Sciatic nerve (tissue), 2 donors: ENCODE measurements at regions not wholly inside any gene's neighbourhood (a gene's known extent, or its start where the extent isn't known, plus 50 kb on each side); places are given as distances from the start of the nearest gene placed in this dataset.
"Not testable (repeated sequence)": the region's sequence is repeated elsewhere in the genome, so short reads cannot be mapped to it uniquely, and the experiment has no call there.

ENCODE experiments used
- ATAC-seq: fragments of 200-7000 bp; cut with Tn5 transposase; one replicate; pipeline ENCODE4 v1.9.1; 2020; ENCODE audit warnings: mild to moderate bottlenecking, moderate library complexity
- DNase-seq: peaks from one replicate; pipeline ENCODE4 v3.0.0-alpha.2; 2020; ENCODE audit warnings: low spot score
- intact Hi-C: fragments of 100-400 bp; cut with DNase I; formaldehyde crosslinking; loops from one replicate; pipeline ENCODE4 v1.14.2; 2022
- donor health status: DM: no; HTN: no; CAD: no.
- donor health status: DM: no; HTN: no; CAD: no.

DNA sequence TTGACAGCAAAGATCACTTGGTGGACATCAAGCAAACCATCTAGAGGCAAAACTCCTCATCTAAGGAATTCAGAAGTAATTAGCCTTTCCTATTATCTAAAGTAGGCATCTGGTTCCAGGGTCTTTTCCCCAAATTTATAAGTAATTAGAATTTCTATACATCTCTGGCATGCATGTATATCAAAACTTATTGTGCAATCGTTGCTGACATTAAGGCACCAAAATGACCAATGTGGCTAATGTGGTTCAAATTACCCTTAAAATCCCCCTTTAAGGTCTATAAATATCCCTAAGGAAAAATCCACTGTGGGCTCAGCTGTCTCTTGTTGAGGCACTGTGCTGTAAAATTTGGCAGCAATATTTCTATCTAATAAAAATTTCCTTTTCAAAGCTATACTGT is 695.9 kb upstream of the LRRTM4 start:
- ATAC-seq: no peak
- intact Hi-C loops: no loop called here

DNA sequence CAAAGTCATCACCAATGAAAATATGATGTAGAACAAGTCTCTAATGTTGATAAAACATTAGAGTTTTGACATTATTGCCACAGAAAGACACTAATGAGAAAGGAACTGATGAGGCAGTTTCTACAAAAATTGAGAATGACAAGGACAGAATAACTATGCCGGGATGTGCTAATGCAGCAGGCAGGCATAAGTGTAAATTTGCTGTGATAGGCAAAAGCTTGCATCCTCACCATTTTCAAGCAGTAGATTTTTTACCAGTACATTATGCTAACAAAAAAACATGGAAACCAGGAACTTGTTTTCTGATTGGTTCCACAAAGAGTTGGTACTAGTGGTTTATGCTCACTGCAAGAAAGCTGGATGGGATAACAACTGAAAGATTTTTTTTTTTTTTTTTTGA is 715.5 kb upstream of the LRRTM4 start:
- DNase-seq (no peak), ATAC-seq (no peak)
- intact Hi-C loops: no loop called here

More for the DNA sequence above, 695.9 kb upstream of the LRRTM4 start:
- DNase-seq: no peak

DNA sequence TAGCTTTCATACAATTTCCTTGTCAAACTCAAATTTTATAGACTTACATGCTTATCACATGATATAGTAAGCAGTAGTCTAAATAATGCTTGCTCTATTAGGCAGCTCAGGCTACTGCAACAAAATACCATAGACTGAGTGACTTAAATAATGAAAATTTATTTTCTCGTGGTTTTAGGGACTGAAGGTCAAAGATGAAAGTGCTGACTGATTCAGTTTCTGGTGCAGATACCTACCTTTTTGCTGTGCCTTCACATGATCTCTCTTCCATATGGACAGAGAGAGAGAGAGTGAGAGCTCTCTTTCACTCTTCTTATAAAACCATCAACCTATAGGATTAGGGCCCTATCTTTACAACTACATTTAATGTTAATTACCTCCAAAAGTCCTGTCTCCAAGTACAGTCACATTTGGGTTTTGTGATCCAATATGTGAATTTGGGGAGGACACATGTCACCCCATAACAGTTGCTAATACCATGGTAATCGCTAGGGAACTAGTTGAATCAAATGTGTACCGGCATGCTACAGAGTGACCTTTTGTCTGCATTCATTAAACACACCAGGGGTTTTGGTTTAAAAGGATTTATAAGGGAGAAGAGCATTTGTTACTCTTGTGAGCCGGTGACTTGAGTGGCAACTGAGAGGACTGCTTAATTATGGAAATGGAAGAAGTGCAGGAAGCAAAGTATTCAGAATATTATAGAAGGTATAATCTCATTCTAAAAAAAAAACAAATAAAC is 723.4 kb upstream of the LRRTM4 start:
- DNase-seq: no peak
- intact Hi-C loops: no loop called here
- no peak for ATAC-seq

DNA sequence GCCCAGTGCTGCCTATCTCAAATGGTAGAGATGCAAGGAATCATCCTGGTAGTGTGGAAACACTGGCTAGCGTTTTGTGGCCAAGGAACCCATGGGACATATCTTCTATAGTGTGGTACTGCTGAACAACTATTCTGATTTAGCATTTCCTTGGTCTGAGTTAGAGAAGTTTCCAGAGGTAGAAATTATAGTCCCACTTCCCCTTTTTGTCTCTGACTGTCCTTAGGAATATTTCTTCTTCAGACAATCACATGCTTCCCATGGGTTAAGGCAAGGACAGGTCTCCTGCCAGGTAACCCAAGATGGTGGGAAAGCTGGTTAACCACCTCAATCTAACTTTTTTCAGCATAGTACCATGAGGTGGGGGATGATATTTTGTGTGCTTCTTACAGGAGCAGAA is 729.5 kb upstream of the LRRTM4 start:
- DNase-seq: no peak
- intact Hi-C loops: no loop called here
- ATAC-seq: no peak

DNA sequence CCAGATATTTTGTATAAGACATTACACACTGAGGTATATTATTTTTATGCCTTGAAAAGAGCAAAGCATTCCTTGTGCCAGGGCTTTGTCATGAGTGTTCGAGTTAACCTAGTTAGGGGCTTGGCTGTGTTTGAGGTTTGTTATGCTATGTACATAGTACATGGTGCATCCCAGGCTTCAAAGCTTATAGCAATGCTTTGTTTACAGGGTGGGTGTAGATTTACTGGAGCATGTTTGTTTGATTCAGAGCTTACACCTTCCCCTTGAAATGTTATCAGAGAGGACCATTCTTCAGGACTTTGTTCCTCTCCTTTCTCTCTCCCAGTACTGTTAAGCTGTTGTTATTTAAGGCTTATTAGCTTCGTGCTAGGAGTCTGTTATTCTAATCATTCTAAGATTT is 738.7 kb upstream of the LRRTM4 start:
- DNase-seq (no peak), ATAC-seq (no peak)
- intact Hi-C loops: no loop called here

DNA sequence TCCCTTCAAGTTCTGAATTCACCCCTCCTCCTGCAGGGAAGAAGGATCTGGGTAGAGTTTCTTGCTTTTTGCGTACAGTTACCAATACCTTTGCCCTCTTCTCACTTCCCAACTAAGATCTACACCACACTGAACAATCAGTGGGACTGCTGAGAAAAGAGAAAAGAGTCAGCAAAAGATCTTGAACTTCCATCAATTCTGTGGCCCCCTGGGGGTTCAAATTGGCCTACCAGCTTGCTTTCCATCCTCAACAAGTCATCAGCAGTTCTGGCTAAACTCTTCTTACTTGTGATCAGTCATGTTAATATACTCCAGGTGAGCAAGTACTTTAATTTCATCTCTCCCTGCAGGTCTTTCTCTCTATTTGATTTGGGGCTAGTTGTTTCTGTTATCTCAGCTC is 739.3 kb upstream of the LRRTM4 start:
- ATAC-seq: no peak
- intact Hi-C loops: no loop called here
- DNase-seq: no peak

DNA sequence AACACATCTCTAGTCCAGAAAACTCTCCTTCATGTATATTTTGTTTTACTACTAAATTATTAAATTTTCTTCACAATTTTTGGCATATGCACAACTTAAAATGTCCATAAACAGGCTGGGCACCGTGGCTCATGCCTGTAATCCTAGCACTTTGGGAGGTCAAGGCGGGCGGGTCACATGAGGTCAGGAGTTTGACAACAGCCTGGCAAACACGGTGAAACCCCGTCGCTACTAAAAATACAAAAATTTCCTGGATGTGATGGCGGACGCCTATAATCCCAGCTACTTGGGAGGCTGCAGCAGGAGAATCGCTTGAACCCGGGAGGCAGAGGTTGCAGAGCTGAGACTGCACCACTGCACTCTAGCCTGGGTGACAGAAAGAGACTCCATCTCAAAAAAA is 739.9 kb upstream of the LRRTM4 start:
- DNase-seq, ATAC-seq, intact Hi-C loops: not testable (repeated sequence)

DNA sequence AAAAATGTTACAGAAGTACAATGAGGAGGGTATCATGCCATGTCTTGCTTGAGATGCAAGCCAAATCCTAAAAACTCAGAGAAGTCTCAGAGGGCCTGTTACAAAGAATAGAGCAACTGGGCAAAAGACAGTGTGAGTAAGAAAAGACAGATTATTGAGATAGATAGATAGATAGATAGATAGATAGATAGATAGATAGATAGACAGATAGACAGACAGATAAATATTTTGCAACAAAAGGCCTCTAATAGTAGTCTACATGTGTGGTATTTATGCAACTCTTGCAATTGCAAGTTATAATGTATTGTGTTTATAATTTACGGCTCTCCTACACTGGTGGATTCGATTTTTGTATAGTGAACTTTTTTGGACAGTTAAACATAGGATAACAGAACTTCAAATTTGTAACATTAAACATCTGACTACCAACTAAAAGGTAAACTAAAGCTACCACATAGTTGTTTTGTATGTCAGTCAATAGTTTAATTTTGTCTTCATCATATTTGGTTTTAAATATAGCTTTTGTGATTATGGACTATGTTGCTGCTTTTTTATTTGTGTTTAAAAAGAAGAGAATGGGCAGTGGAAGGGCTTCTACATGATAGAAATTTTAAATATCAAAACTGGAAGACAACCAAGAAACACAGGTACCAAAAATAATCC is 740.7 kb upstream of the LRRTM4 start:
- ATAC-seq (no peak), DNase-seq (no peak)
- intact Hi-C loops: no loop called here

DNA sequence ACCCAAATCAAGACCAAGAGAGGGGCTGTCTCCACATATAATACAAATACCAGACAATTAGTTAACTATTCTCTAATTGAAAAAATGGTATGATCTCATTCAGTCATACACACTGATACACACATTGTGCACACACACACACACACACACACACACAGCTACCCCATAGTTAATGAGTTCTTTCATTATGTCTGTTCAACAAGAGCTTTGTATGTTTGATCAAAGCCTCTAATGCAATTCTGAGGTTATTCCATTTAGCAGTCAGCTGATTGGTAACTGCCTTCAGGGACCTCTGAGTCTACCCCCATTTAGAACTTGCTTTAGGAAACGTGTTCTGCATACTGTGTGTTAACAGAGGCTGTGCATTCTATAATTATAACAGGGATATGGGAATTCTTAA is 741.4 kb upstream of the LRRTM4 start:
- DNase-seq (no peak), ATAC-seq (no peak)
- intact Hi-C loops: no loop called here

DNA sequence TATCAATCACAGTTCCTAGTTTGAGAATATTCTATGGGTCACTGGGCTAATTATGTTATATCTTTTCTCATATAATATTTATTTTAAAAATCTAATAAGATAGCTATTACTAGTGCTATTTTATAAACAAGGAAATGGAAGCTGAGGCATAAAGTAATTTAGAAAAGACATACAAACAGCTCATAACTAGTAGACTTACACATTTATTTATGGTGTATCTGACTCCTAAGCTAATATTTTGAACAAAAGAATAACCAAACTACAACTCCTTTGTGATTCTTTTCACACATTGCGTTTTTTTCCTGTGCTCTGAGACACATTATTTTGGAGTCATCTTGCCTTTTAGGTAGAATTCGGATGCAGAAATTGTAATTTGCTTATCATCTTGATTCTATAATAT is 742.0 kb upstream of the LRRTM4 start:
- intact Hi-C loops: no loop called here
- ATAC-seq: no peak
- DNase-seq: no peak

DNA sequence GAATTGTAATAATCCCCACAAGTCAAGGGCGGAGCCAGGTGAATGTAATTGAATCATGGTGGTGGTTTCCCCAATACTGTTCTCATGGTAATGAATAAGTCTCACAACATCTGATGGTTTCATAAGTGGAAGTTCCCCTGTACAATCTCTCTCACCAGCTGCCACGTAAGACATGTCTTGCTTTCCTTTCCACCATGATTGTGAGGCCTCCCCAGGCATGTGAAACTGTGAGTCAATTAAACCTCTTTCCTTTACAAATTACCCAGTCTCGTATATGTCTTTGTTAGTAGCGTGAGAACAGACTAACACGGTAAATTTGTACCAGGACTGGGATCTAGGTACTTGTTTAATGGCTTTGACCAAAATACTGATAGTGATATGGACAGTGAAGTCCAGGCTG is 744.3 kb upstream of the REG3G start:
- intact Hi-C loops: no loop called here
- ATAC-seq (no peak), DNase-seq (no peak)

DNA sequence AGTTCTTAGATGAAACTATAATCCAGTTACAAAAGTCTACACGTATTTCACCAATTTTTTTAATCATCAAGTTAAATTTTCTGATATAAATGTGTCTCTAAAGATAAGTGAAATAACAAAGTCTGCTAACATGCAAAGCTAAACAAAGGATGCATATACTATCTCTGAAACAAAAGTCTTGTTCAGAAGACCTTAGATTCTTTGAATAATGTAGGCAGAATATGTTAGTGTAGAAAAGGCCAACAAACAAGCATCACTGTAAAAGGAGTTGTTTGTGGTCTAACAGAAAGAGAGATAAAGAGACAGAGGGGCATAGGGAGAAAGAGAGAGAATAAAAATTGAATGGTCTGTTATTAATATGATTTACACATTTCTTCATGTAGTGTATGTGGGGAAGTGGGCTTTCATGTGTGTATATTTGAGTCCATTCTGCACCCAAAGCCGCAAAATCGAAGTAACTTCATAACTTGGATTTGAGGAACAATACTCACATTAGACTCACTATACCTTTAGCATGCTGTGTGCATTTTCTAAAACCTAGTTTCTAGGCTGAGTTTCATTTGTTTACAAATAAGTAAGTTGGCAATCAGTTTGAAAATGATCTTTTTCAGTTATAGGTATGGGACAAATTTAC is 734.8 kb upstream of the REG3G start:
- no peak for DNase-seq
- intact Hi-C loops: no loop called here
- ATAC-seq: no peak

DNA sequence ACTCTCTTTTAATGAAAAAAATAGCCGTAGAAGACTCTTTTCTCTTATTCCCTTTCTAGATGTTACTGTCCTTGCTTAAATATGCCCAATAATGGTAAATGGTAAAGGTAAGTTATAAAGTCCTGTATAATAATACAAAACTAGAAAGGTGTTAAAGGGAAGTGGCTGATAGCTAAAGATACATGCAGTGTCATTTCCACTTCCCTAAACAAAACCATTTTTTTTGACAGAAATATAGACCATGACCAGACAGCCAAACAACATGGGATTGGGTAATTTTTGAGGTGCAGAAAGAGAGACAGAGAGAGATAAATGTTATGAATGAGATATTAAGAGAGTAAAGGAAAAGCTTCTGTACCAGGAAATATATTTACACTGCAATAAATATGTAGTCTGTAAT is 731.7 kb upstream of the REG3G start:
- DNase-seq (no peak), ATAC-seq (no peak)
- intact Hi-C loops: no loop called here

DNA sequence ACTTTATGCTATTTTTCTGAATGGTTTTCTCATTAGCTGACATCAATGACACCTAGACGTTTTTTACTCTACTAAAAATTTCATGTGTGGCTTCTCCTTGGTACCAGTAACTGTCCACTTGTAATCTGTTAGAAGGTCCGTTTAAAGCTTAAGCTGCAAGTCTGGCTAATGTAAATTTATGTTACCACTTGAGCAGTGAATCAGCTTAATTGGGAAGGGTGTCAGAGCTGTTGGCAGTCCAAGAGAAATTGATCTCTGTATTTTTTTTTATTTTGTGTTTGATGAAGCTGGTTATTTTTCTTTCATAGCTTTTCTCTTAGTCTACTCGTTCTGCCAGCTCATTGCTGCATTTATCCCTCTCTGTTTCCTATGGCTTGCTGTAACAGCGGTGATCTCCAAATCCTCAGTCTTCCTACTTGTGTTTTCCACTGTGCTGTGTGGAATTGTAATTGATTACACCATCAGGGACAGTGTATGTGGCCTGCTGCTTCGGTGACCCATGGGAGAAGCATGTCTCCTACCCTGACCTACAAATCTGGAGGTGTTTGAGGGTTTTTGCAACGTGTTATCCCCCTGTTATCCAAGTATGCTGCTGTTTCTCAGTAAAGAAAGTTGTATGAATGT is 724.2 kb upstream of the REG3G start:
- ATAC-seq (no peak), DNase-seq (no peak)
- intact Hi-C loops: no loop called here

DNA sequence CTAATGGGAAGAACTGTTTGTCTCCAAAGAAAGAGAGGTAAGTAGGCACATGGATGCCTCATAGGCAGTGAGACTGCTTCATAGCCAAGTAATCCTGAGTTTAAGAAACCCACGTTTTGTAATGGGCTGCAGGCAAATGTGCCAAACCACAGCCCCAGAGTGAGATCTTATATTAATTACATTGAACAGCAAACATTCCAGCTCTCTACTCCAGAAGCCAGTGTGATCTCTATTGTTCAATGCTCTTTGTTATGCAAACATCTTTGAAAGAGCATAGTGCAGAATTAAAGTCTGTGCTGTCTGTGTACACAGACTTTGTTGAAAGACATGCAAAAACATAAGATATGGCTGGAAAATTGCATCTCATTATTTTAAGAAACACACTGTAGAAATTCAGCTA is 720.8 kb upstream of the REG3G start:
- DNase-seq (no peak), ATAC-seq (no peak)
- intact Hi-C loops: no loop called here

DNA sequence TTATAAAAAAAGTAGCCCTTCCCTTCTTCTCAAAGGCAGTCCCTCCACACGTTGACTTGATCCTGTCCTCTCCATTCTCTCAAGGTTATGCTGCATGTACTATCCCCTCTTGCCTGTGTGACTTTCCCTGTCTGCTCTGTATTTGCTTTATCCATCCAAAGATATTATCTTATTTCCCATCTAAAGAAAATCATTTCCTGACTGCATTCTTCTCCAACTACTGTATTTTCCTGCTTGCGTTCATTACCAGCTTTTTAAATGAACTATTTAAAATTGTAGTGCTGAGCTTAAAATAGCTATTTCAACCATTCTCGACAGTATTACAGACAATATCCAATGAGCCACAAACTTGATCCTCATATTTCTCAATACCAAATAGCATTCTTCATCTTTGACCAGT is 716.0 kb upstream of the REG3G start:
- DNase-seq (no peak), ATAC-seq (no peak)
- intact Hi-C loops: no loop called here

DNA sequence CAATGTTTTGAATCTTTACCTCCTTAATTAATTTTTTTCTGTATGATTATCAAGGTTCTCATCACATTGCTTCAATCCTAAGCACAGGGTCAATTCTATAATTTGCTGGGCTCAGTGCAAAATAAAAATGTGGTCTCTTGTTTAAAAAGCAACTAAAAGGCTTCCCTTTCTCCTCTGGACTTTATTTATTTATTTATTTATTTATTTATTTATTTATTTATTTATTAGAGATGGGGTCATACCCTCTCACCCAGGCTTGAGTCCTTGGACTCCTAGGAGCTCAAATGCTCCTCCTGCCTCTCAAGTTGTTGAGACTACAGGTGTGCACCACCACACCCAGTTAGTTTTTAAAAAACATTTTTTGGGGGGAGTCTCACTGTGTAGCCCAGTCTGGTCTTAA is 710.1 kb upstream of the REG3G start:
- no peak for DNase-seq
- intact Hi-C loops: no loop called here
- ATAC-seq: no peak

DNA sequence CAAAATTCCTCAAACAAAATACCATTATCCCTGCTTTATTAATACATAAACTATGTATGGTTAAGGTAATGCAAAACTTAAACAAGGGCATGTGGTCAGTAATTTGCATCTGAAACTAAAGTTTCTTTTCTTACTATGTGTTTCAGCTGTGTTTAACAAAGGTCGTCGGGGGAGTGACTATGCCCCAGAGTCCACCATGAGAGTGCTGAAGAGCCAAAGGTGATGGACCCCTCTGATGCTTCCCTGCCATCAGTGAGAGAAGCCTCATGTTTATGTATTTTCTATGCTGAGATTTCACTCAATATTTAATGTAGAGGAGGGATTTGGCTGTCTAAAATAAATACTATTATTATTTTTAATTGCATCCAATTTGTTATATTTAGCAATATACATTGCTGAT is 707.2 kb upstream of the REG3G start:
- intact Hi-C loops: no loop called here
- ATAC-seq (no peak), DNase-seq (no peak)

DNA sequence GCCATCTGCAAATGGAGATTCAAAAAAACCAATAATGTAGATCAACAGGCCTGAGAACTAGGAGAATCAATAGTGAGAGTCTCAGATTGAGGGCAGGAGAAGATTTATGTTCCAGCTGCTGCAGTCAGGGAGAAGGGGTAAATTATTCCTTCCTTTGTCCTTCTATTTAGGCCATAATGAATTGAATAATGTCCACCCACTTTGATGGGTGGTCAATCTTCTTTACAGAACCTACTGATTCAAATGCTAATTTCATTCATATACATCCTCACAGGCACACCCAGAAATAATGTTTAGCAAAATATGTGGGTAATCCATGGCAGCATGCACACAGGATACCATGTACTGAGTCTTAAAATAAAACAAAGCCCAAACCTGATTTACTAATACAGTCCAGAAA is 695.3 kb upstream of the REG3G start:
- no peak for ATAC-seq
- no peak for DNase-seq
- intact Hi-C loops: no loop called here

DNA sequence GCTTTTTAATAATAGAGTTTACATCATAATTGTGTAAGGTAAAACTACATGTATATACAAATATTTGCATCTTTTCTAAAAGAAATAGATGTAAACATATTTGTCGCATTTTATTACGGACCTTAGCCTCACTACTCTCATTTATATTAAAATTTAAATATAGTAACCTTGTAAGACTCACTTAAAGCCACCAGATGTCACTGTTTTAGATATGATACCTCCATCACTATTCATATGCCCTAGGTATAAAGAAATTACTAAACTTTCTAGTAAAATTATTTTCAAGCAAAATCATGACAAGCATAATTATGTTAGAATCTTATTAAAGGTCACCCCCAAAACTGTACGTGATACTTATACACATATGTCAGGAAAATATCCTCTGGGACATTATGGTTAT is 674.3 kb upstream of the REG3G start:
- no peak for DNase-seq
- intact Hi-C loops: no loop called here
- ATAC-seq: no peak
